Prostate gland (tissue), 2 donors: ENCODE measurements at regions not wholly inside any gene's neighbourhood (a gene's known extent, or its start where the extent isn't known, plus 50 kb on each side); places are given as distances from the start of the nearest gene placed in this dataset.

Experiments used
- DNase-seq: peaks from one replicate; pipeline ENCODE4 v3.0.0-alpha.2; 2019; ENCODE audit warnings: low spot score
- H3K27ac ChIP-seq, 2 donors: fragments of 200-600 bp; sonication (generic); 2 replicates each; pipeline ENCODE4 v1.5.1; 2017 to 2019
- H3K27me3 ChIP-seq: fragments of 200-600 bp; sonication (generic); replicated peaks from 2 replicates; pipeline ENCODE4 v1.5.1; 2019; ENCODE audit not compliant: insufficient read depth
- H3K36me3 ChIP-seq, 2 donors: fragments of 200-600 bp; sonication (generic); 1 replicate in 1 of 2; 2 replicates in 1 of 2; pipeline versions ENCODE4 v1.5.1 to v1.8.1; 2017 to 2019
- H3K4me1 ChIP-seq: fragments of 200-600 bp; sonication (generic); replicated peaks from 2 replicates; pipeline ENCODE4 v1.5.1; 2019
- H3K4me3 ChIP-seq, 2 donors: fragments of 200-600 bp; sonication (generic); 2 replicates each; pipeline ENCODE4 v1.5.1; 2017 to 2019
- H3K9me3 ChIP-seq: fragments of 200-600 bp; sonication (generic); 2 replicates; pipeline ENCODE4 v1.5.1; 2017
- CTCF ChIP-seq, 4 experiments: fragments of 200-600 bp in 2 of 4; fragments of 450-650 bp in 2 of 4; sonication (generic) in 2 of 4; IDR thresholded peaks; 1 replicate in 3 of 4; 2 replicates in 1 of 4; pipeline ENCODE4 v1.5.1; 2016 to 2019; ENCODE audit warnings: antibody characterized with exemption in 4 of 4, mild to moderate bottlenecking in 2 of 4, moderate library complexity in 2 of 4
- POLR2A ChIP-seq: fragments of 450-650 bp; IDR thresholded peaks from one replicate; pipeline ENCODE4 v1.6.1; 2016; ENCODE audit warnings: antibody characterized with exemption, mild to moderate bottlenecking
- POLR2AphosphoS5 ChIP-seq: sonication (generic); formaldehyde crosslinking; IDR thresholded peaks from one replicate; pipeline ENCODE4 v1.6.1; 2017; ENCODE audit warnings: antibody characterized with exemption
- WGBS: methylation state at CpG from one replicate; pipeline ENCODE4 v1.1.5; 2018; 5-methylcytosine and 5-hydroxymethylcytosine counted together
- intact Hi-C: fragments of 100-400 bp; cut with DNase I; formaldehyde crosslinking; loops from one replicate; pipeline ENCODE4 v1.14.2; 2022

- DNase-seq: no peak
- no peak overlapping the region for H3K4me3 ChIP-seq
- intact Hi-C loops: loop anchor here (10.0 kb wide), 1 partner anchor 1392 kb away; no protein-coding TSS in a partner anchor
- WGBS: 58% methylated on average over 3 of the region's 3 CpGs
- no peak overlapping the region for H3K27ac ChIP-seq
- TF ChIP-seq POLR2A: no peak
- no peak for TF ChIP-seq CTCF (IDR thresholded peaks at IDR 0.05)
- no peak for TF ChIP-seq POLR2AphosphoS5
- no peaks in the 10 kb centered on the region for H3K9me3 ChIP-seq
- H3K4me1 ChIP-seq: no peaks in the 10 kb centered on the region
- H3K36me3 ChIP-seq: no peaks in the 10 kb centered on the region
- no peaks in the 10 kb centered on the region for H3K27me3 ChIP-seq
Measured at GRCh38 chr5:113673041-113673440, 159.5 kb downstream of the YTHDC2 start.

- Histone ChIP-seq H3K9me3 (no peaks in the 10 kb centered on the region), H3K36me3 (no peaks in the 10 kb centered on the region), H3K4me1 (no peaks in the 10 kb centered on the region), H3K4me3 (no peak overlapping the region), H3K27ac (no peak overlapping the region), H3K27me3 (no peaks in the 10 kb centered on the region)
- TF ChIP-seq CTCF (IDR thresholded peaks at IDR 0.05) (no peak), POLR2AphosphoS5 (no peak), POLR2A (no peak)
- DNase-seq: no peak
- 78% methylated on average over 3 of the region's 3 CpGs for WGBS
- intact Hi-C loops: loop anchor here (5.0 to 10.0 kb wide), 2 partner anchors 772 to 1390 kb away; no protein-coding TSS in a partner anchor
Measured at GRCh38 chr5:113675166-113675565, 161.7 kb downstream of the YTHDC2 start.

- TF ChIP-seq CTCF (IDR thresholded peaks at IDR 0.05) (no peak), POLR2AphosphoS5 (no peak), POLR2A (no peak)
- H3K27ac ChIP-seq: no peak overlapping the region
- H3K4me1 ChIP-seq: no peaks in the 10 kb centered on the region
- no peaks in the 10 kb centered on the region for H3K36me3 ChIP-seq
- intact Hi-C loops: loop anchor here (5.0 to 10.0 kb wide), 2 partner anchors 769 to 1387 kb away; no protein-coding TSS in a partner anchor
- no peaks in the 10 kb centered on the region for H3K27me3 ChIP-seq
- 44% methylated on average over 1 of the region's 1 CpG for WGBS
- DNase-seq: no peak
- H3K9me3 ChIP-seq: no peaks in the 10 kb centered on the region
- H3K4me3 ChIP-seq: no peak overlapping the region
Measured at GRCh38 chr5:113678202-113678601, 164.7 kb downstream of the YTHDC2 start.

- TF ChIP-seq POLR2AphosphoS5: no peak
- TF ChIP-seq CTCF (IDR thresholded peaks at IDR 0.05): peak; percentile 33 to 67 (median 63)
- no peak for TF ChIP-seq POLR2A
- no peak overlapping the region for H3K27ac ChIP-seq
- H3K36me3 ChIP-seq: no peaks in the 10 kb centered on the region
- no peak for DNase-seq
- intact Hi-C loops: loop anchor here (5.0 to 10.0 kb wide), 2 partner anchors 768 to 1386 kb away; no protein-coding TSS in a partner anchor
- WGBS: 35% methylated on average over 7 of the region's 7 CpGs
- H3K9me3 ChIP-seq: no peaks in the 10 kb centered on the region
- no peaks in the 10 kb centered on the region for H3K27me3 ChIP-seq
- H3K4me3 ChIP-seq: no peak overlapping the region
- no peaks in the 10 kb centered on the region for H3K4me1 ChIP-seq
Measured at GRCh38 chr5:113678924-113679575, 165.6 kb downstream of the YTHDC2 start.

- H3K36me3 ChIP-seq: no peaks in the 10 kb centered on the region
- intact Hi-C loops: no loop called here
- no peaks in the 10 kb centered on the region for H3K9me3 ChIP-seq
- 46% methylated on average over 2 of the region's 2 CpGs for WGBS
- TF ChIP-seq CTCF (IDR thresholded peaks at IDR 0.05) (no peak), POLR2AphosphoS5 (no peak), POLR2A (no peak)
- no peak overlapping the region for H3K27ac ChIP-seq
- H3K27me3 ChIP-seq: no peaks in the 10 kb centered on the region
- H3K4me1 ChIP-seq: no peaks in the 10 kb centered on the region
- H3K4me3 ChIP-seq: no peak overlapping the region
- DNase-seq: no peak
Measured at GRCh38 chr5:113680534-113680933, 167.0 kb downstream of the YTHDC2 start.
